A549 (cell line): ENCODE measurements at regions not wholly inside any gene's neighbourhood (a gene's known extent, or its start where the extent isn't known, plus 50 kb on each side); places are given as distances from the start of the nearest gene placed in this dataset.

ENCODE experiments used
- BHLHE40 ChIP-seq: IDR thresholded peaks from 2 replicates; pipeline ENCODE4 v1.6.1; 2012; ENCODE audit warnings: low read depth, low read length, inconsistent platforms
- CBX8 ChIP-seq: fragments of 200-600 bp; sonication (generic); IDR thresholded peaks from 2 replicates; pipeline ENCODE4 v1.6.1; 2016
- CHD2 ChIP-seq: fragments of 150-350 bp; IDR thresholded peaks from 2 replicates; pipeline ENCODE4 v1.6.1; 2014; ENCODE audit warnings: low read length; ENCODE audit not compliant: partially characterized antibody
- HDAC2 ChIP-seq: fragments of 200-600 bp; sonication (generic); IDR thresholded peaks from 2 replicates; pipeline ENCODE4 v1.6.1; 2016
- JUNB ChIP-seq: fragments of >200 bp; sonication (Bioruptor Twin); formaldehyde crosslinking; IDR thresholded peaks from 2 replicates; pipeline ENCODE4 v1.6.1; 2016
- NR3C1 ChIP-seq: fragments of >200 bp; sonication (Bioruptor Twin); formaldehyde crosslinking; IDR thresholded peaks from 3 replicates; pipeline ENCODE4 v1.6.1; 2017
- POLR2A ChIP-seq: IDR thresholded peaks from 2 replicates; pipeline ENCODE4 v1.6.1; 2012; ENCODE audit warnings: mild to moderate bottlenecking, low read length
- RFX5 ChIP-seq: fragments of 450-650 bp; IDR thresholded peaks from 2 replicates; pipeline ENCODE4 v1.7.1; 2014; ENCODE audit warnings: antibody characterized with exemption, mild to moderate bottlenecking, moderate library complexity
- TF ChIP-seq, protein P1 (sequence below): fragments of >200 bp; sonication (Bioruptor Twin); formaldehyde crosslinking; IDR thresholded peaks from 3 replicates; pipeline ENCODE4 v1.5.1; 2016
- TF ChIP-seq, protein P2 (sequence below): fragments of 150-350 bp; IDR thresholded peaks from 2 replicates; pipeline ENCODE4 v1.6.1; 2014; ENCODE audit warnings: low read depth, mild to moderate bottlenecking, low read length
- TF ChIP-seq, protein P3 (sequence below): IDR thresholded peaks from 2 replicates; pipeline ENCODE4 v1.6.1; 2012

DNA sequence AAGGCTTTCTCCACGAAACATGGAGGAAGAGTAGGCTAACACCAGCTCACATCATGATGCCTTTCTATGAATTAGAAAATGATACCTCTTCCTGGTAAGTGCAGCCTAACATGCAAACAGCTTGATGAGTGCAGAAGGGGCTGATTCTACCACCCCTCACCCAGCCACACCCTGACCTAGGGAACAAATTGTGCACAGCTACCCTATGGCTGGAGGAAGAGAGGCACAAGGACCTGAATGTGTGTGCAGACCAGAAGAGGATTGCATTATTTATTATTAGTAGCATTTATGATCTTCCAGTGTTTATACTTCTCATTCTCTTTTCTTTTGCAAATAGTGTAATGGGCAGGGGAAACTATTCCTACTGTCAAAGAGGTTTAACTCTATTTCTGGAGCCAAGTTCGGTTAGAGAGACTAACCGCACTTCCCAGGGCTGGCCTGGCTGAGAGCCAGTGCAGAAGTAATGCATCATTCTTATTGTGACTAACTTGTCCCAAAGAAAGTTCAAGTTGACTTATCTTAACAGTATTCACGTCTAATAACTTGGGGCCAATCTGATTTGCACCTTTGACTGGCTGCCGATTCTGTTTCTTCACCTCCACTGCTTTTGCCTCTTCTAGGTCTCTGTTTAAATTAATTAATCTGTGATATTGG, 237.5 kb downstream of the CD83 start:
- TF ChIP-seq JUNB, result no peak
- TF ChIP-seq, protein P1, sequence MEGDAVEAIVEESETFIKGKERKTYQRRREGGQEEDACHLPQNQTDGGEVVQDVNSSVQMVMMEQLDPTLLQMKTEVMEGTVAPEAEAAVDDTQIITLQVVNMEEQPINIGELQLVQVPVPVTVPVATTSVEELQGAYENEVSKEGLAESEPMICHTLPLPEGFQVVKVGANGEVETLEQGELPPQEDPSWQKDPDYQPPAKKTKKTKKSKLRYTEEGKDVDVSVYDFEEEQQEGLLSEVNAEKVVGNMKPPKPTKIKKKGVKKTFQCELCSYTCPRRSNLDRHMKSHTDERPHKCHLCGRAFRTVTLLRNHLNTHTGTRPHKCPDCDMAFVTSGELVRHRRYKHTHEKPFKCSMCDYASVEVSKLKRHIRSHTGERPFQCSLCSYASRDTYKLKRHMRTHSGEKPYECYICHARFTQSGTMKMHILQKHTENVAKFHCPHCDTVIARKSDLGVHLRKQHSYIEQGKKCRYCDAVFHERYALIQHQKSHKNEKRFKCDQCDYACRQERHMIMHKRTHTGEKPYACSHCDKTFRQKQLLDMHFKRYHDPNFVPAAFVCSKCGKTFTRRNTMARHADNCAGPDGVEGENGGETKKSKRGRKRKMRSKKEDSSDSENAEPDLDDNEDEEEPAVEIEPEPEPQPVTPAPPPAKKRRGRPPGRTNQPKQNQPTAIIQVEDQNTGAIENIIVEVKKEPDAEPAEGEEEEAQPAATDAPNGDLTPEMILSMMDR, result no peak
- no peak for TF ChIP-seq CBX8
- no peak for TF ChIP-seq RFX5
- no peak for TF ChIP-seq HDAC2
- no peak for TF ChIP-seq POLR2A
- TF ChIP-seq CHD2, result no peak
- TF ChIP-seq, protein P2, sequence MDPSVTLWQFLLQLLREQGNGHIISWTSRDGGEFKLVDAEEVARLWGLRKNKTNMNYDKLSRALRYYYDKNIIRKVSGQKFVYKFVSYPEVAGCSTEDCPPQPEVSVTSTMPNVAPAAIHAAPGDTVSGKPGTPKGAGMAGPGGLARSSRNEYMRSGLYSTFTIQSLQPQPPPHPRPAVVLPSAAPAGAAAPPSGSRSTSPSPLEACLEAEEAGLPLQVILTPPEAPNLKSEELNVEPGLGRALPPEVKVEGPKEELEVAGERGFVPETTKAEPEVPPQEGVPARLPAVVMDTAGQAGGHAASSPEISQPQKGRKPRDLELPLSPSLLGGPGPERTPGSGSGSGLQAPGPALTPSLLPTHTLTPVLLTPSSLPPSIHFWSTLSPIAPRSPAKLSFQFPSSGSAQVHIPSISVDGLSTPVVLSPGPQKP, result no peak
- TF ChIP-seq NR3C1, result no peak
- TF ChIP-seq BHLHE40, result no peak
- TF ChIP-seq, protein P3, sequence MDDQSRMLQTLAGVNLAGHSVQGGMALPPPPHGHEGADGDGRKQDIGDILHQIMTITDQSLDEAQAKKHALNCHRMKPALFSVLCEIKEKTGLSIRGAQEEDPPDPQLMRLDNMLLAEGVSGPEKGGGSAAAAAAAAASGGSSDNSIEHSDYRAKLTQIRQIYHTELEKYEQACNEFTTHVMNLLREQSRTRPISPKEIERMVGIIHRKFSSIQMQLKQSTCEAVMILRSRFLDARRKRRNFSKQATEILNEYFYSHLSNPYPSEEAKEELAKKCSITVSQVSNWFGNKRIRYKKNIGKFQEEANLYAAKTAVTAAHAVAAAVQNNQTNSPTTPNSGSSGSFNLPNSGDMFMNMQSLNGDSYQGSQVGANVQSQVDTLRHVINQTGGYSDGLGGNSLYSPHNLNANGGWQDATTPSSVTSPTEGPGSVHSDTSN, result no peak
